Sciatic nerve (tissue), 2 donors: ENCODE measurements at regions not wholly inside any gene's neighbourhood (a gene's known extent, or its start where the extent isn't known, plus 50 kb on each side); places are given as distances from the start of the nearest gene placed in this dataset.
A peak's percentile ranks its signal among the peaks of the same experiment; 100 is the strongest.

Experiments
- ATAC-seq: fragments of 200-7000 bp; cut with Tn5 transposase; one replicate; pipeline ENCODE4 v1.9.1; 2020; ENCODE audit warnings: mild to moderate bottlenecking, moderate library complexity
- DNase-seq: peaks from one replicate; pipeline ENCODE4 v3.0.0-alpha.2; 2020; ENCODE audit warnings: low spot score
- intact Hi-C: fragments of 100-400 bp; cut with DNase I; formaldehyde crosslinking; loops from one replicate; pipeline ENCODE4 v1.14.2; 2022
- donor health status: DM: no; HTN: no; CAD: no.
- donor health status: DM: no; HTN: no; CAD: no.

DNA sequence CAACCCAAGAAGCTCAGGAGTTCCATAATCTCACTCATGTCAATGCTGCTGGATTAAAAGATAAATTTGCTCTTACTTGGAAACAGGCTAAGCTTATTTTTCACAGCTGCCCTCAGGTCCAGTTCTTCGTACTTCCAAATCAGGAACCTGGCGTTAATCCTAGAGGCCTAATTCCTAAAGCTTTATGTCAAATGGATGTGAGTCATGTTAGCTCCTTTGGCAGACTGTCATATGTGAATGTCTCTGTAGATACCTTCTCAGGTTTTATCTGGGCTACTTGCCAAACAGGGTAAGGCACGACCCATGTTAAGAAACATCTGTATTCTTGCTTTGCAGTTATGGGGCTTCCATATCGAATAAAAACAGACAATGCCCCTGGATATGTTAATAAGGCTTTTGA lies 504.6 kb downstream of the ALG10 start:
- ATAC-seq: no peak
- no peak for DNase-seq
- intact Hi-C loops: no loop called here

- DNase-seq (no peak), ATAC-seq (no peak)
- intact Hi-C loops: no loop called here
These were observed 525.0 kb downstream of the ALG10 start for GRCh38 chr12:34547276-34547675.

- ATAC-seq (no peak), DNase-seq (no peak)
- intact Hi-C loops: no loop called here
These were observed 569.7 kb downstream of the ALG10 start for GRCh38 chr12:34591966-34592365.

DNA sequence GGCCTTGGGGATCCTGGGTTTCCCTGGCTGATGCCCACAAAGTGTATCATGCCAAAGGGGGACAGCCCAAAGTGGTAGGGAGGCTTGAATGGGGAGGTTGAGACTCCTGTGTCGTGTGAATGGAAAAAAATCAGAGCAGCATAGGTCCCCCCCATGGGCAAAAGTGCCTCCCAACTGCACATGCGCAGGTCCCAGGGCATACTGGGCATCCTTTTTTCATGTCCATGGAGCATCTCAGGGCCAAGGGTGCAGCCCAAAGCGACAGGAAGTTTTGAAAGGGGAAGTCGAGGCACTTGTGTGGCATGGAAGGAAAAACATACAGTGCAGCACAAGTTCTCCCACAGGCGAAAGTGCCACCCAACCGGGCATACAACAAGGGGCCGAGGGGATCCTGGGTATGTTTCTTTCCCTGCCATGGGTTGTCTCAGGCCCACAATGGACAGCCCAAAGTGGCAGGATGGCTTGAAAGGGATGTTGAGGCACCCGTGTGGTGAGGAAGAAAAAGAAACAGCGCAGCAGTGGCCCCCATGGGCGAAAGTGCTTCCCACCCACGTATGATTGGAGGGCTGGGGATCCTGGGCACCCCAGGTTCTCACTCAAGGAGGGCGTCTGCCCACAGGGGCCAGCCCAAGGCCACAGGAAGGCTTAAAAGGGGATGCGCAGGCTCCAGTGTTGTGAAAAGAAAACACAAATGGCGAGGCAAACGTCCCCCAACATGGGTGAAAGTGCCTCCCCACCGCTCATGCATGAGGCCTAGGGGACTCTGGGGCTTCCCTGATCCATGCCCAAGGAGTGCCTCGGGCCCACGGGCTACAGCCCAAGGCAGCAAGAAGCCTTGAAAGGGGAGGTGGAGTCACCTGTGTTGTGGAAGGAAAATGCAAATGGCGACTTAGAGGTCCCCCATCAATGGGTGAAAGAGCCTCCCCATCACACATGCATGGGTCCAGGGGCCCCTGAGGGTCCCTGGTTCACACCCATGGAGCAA lies 573.7 kb downstream of the ALG10 start:
- intact Hi-C loops: no loop called here
- DNase-seq: peak; percentile 9
- ATAC-seq: no peak

GRCh38 chr12:34597548-34598351 lies 575.5 kb downstream of the ALG10 start:
- ATAC-seq (no peak), DNase-seq (peak; percentile 15)
- intact Hi-C loops: no loop called here

DNA sequence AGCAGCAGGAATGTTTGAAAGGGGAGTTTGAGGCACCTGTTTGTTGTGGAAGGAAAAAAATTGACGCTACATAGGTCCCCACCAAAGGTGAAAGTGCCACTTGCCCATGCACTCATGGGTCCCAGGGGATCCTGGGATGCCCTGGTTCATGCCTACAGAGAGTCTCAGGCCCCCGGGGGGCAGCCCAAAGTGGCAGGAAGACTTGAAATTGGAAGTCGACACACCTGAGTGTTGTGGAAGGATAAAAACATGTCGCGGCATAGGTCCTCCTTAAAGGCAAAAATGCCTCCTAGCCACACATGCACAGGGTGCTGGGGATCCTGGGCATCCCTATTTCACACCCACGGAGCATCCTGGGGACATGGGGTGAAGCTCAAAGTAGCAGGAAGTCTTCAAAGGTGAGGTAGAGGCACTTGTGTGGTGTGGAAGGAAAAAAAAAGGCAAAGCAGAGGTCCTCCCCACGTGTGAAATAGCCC lies 576.1 kb downstream of the ALG10 start:
- DNase-seq: no peak
- intact Hi-C loops: no loop called here
- ATAC-seq: no peak

DNA sequence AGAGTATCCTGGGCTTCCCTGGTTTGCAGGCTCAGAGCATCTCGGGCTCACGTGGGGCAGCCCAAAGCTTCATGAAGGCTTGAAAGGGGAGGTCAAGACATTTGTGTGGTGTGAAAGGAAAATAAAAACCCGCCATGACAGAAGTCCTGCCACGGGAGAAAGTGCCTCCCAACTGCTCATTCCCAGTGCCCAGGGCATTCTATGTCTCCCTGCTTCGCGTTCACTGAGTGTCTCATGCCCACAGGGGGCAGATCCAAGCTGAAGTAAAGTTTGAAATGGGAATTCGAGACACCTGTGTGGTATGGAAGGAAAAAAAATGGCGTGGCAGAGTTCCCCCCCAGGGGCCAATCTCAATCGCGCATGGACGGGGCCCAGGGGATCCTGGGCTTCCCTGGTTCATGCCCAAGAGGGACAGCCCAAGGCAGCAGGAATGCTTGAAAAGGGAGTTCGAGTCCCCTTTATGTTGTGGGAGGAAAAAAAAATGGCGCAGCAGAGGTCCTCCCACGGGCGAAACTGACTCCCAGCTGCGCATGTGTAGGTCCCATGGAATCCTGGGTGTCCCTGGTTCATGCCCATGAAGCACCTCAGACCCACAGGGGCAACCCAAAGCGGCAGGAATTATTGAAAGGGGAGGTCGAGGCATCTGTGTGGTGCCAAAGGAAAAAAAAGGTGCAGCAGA lies 576.7 kb downstream of the ALG10 start:
- ATAC-seq (no peak), DNase-seq (peak; percentile 13)
- intact Hi-C loops: no loop called here

GRCh38 chr12:34599530-34600513 lies 577.5 kb downstream of the ALG10 start:
- peak; percentile 26 for DNase-seq
- ATAC-seq: no peak
- intact Hi-C loops: no loop called here

- ATAC-seq: no peak
- DNase-seq: peak; percentile 28
These were observed 578.5 kb downstream of the ALG10 start for GRCh38 chr12:34600592-34601462.

DNA sequence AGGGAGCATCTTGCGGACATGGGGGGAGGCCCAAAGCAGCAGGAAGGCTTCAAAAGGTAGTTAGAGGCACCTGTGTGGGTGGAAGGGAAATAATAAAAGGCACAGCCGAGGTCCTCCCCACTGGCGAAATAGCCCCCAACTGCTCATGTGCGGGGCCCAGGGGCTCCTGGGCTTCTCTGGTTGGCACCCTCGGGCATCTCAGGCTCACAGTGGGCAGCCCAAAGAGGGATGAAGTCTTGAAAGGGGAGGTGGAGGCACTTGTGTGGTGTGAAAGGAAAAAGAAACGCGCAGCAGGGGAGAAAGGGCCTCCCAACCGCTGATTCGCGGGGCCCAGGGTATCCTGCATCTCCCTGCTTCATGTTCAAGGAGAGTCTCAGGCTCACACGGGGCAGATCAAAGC lies 579.4 kb downstream of the ALG10 start:
- ATAC-seq (no peak), DNase-seq (no peak)
- intact Hi-C loops: no loop called here

More at GRCh38 chr12:34600592-34601462, 578.5 kb downstream of the ALG10 start:
- intact Hi-C loops: no loop called here

DNA sequence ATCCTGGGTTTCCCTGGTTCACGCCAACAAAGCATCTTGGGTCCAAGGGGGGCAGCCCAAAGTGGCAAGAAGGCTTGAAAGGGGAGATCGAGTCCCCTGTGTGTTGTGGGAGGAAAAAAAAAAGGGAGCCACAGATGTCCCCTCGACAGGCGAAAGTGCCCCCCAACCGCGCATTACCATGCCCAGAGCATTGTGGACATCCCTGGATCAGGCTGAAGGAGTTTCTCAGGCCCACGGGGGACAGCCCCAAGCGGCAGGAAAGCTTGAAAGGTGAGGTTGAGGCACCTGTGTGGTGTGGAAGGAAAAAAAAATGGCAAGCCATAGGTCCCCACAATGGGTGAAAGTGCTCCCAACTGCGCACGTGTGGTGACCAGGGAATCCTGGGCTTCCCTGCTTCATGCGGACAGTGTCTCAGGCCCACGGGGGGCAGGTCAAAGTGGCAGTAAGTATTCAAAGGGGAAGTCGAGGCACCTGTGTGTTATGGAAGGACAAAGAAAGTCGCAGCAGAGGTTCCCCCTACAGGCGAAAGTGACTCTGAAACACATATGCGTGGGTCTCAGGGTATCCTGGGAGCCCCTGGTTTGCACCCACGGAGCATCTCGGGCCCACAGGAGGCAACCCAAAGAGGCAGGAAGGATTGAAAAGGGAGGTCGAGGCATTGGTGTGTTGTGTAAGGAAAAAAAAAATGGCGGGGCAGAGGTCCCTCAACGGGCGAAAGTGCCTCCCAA lies 580.1 kb downstream of the ALG10 start:
- ATAC-seq (no peak), DNase-seq (peak; percentile 31)
- intact Hi-C loops: no loop called here

DNA sequence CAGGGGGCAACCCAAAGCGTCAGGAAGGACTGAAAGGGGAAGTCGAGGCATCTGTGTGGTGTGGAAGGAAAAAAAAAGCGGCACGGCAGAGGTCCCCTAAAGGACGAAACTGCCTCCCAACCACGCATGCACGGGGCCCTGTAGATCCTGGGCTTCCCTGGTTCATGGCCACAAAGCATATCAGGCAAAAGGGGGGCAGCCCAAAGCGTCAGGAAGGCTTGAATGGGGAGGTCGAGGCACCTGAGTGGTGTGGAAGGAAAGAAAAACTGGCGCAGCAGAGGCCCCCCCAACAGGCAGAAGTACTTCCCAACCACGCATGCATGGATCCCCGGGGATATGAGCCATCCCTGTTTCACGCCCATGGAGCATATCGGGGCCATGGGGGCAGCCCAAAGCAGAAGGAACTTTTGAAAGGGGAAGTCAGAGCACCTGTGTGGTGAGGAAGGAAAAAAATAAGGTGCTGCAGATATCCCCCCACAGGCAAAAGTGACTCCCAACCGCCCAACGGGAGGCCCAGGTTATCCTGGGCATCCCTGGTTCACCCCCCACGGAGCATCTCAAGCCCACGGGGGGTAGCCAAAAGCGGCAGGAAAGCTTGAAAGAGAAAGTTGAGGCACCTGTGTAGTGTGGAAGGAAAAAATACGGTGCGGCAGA lies 581.2 kb downstream of the ALG10 start:
- no peak for ATAC-seq
- intact Hi-C loops: no loop called here
- DNase-seq: peak; percentile 18

DNA sequence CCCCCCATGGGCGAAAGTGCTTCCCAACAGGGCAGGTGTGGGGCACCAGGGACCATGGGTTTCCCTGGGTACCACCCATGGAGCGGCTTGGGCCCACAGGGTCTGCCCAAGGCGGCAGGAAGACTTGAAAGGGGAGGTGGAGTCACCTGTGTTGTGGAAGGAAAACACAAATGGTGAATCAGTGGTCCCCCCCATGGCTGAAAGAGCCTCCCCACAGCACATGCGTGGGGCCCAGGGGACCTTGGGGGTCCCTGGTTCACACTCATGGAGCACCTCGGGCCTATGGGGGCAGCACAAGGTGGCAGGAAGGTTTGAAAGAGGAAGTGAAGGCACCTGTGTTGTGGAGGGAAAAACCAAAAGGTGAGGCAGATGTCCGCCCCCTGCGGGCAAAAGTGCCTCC lies 581.9 kb downstream of the ALG10 start:
- intact Hi-C loops: no loop called here
- no peak for ATAC-seq
- DNase-seq: no peak

GRCh38 chr12:34604631-34605509 lies 582.6 kb downstream of the ALG10 start:
- ATAC-seq: no peak
- DNase-seq: peak; percentile 21
- intact Hi-C loops: no loop called here

DNA sequence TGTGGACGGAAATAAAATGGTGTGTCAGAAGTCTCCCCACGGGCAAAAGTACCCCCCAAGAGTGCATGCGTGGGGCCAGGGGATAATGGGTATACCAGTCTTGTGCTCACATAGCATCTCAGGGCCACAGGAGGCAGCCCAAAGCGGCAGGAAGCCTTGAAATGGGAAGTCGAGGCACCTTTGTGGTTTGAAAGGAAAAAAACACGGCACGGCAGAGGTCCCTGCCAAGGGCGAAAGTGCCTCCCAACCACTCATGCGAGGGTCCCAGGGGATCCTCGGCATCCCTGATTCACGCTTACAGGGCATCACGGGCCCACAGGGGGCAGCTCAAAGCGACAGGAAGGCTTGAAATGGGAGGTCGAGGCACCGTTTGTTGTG lies 583.2 kb downstream of the ALG10 start:
- intact Hi-C loops: no loop called here
- ATAC-seq (no peak), DNase-seq (no peak)
